Stimulated activated CD4-positive, alpha-beta T cell treated with anti-CD3 and anti-CD28 coated beads, Interleukin-12 subunit alpha, Interleukin-12 subunit beta, amount 100 ng/mL, for 4 hours (primary cell): ENCODE measurements at regions not wholly inside any gene's neighbourhood (a gene's known extent, or its start where the extent isn't known, plus 50 kb on each side); places are given as distances from the start of the nearest gene placed in this dataset.

Experiments
- DNase-seq: peaks from one replicate; pipeline ENCODE4 v3.0.0-alpha.2; 2020

GRCh38 chr15:70318594-70319465 is 221.1 kb upstream of the TLE3 start:
- DNase-seq: no peak

DNA sequence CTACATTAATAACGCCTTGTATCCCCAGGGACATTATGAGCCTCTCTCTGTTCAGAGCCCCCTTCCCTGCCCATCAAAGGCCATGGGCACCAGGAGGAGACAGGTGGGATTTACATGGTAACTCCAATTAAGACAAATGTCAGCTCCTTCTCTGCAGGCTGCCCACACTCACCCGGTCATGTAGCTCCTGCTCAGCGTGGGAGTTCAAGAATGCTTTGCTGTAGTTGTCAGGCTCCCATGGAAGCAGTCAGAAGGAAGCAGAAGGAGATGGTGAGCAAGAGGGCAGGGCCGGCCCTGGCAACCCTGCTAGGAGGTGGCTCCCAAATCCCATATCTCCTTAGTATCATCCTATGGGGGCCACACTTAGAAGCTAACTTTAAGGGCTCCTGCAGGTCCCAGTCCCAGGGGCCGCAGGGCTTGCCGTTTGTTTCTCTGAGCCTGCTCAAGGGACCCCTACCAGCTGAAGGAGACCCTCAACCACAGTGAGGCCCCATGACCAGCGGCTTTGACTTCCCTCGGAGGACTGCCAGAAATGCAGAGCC is 218.4 kb upstream of the TLE3 start:
- no peak for DNase-seq

DNA sequence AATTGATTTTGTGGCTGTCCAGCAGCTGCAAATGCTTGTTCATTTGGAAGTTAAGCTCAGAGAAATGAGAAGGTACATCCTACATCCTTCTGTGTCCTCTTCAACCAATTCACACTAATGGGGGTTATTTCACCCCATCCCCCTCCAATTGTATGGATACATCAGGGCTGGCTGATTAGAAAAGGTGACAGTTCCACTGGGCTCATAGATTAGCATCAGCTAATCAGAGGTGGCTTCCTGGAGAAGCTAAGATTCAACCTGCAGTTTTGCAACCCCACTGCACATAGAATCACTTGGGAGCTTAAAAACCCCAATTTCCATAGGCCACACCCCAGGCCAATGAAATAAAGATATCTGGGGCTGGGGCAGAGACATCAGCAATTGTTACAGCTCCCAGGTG is 217.7 kb upstream of the TLE3 start:
- DNase-seq: no peak

DNA sequence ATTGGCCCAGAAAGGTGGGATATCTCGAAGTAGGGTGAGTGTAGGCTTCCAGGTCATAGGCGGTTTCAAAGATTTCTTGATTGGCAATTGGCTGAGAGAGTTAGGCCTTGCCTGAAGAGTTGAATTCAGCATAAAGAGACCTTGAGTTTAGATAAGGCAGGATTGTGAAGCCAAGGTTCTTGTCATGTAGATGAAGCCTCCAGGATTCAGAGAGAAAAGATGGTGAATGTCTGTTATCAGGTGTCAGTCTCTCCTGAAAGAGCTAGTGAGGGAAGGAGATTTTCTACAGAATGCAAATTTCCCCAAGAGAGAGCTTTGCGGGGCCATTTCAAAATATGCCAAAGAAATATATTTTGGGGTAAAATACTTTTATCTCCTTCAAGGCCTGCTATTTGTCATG is 217.0 kb upstream of the TLE3 start:
- no peak for DNase-seq

DNA sequence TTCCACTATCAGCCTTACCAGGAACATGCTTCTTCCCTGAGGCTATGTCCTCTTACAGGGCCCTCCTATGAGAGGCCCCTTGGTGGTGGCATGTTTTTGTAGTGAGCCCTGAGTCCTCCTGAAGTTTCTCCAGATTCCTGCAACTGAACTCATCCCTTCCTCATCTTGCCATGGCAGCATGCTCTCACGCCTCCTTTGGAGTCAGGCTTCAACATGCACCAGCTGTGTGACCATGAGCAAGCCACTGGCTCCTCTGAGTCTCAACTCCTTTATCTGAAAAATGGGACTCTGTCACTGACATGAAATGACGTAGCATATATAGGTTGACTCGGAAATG is 216.3 kb upstream of the TLE3 start:
- no peak for DNase-seq

DNA sequence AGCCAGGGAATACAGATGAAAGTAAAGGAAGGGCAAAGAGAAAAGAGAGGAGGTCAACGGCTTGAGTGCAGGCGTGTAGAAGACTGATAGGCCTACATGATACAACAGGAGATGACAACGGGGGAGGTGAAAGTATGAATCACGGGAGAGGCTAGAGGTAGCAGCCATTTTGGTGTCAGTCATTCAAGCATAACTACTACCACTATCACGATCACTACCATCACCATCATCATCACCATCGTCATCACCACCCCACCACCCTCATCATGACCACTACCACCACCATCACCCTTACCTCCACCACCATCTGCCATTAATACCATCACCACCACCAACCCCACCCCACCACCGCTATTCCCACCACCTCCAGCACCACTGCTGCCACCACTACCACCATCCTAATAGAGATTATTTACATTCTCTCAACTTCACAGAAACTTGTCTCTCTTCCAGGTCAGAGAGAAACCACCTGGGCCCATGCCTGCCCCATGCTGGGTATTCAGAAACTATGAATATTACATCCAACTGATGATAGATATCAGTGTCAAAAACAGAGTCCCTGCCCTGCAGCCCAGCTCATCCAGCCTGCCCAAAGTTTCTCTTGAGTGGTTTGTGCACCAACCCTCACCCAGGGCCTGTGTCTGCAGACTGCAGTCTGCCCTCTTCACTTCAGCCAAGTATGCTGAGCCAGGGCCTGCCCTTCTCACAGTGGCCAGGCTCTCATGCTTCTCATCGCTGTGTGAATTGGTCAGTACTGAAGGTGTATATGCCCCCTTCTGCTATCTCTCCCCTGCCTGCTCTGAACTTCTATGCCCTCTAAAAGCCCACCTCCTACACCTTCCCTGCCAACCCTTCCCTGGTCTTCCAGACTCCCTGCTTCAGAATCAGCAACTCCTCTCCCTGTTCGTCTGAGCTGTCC is 215.6 kb upstream of the TLE3 start:
- no peak for DNase-seq

- DNase-seq: no peak
Measured at GRCh38 chr15:70311821-70312220, 214.1 kb upstream of the TLE3 start.

- no peak for DNase-seq
Measured at GRCh38 chr15:70309716-70310115, 212.0 kb upstream of the TLE3 start.

DNA sequence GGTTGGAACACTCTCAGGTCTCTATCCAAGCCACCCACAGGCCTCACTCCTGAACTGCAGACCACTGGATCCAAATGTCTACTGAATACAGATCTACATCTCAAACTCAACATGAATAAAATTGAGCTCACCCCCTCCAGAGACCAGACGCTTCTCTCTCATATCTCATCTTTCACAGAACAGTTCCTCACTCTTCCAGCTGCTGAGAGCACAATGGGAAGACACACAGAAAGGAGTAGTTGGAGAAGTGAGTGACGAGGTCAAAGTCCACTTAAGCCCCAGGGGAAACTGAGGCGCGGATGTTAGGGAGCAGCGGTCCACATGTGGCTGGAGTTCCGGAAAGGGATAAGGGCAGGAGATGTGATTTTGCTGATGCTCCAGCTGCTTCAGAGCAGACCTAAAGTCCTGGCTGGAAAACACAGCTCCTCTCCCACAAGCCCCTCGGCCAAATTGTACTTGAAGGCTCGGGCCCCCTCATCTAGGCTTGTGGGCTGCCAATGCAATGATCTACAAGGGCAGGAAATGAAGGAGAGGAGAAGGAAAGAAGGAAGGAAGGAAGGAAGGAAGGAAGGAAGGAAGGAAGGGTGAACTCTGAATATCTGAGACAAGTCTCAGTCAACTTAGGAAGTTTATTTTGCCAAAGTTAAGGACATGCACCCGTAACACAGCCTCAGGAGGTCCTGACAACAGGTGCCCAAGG is 211.2 kb upstream of the TLE3 start:
- DNase-seq: no peak

- DNase-seq: no peak
Measured at GRCh38 chr15:70308011-70308734, 210.5 kb upstream of the TLE3 start.

DNA sequence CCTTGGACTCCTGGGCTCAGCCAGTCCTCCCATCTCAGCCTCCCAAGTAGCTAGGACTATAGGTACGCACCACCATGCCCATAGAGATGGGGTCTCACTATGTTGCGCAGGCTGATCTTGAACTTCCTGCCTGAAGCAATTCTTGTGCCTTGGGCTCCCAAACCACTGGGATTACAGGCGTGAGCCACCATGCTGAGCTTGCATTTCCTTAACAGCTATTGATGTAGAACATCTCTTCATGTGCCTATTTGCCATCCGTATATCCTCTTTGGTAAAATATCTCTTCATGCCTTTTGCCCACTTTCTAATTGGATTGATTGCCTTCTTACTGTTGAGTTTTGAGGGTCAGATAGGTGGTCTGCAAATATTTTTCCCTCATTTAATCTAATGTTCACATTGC is 208.9 kb upstream of the TLE3 start:
- DNase-seq: no peak

DNA sequence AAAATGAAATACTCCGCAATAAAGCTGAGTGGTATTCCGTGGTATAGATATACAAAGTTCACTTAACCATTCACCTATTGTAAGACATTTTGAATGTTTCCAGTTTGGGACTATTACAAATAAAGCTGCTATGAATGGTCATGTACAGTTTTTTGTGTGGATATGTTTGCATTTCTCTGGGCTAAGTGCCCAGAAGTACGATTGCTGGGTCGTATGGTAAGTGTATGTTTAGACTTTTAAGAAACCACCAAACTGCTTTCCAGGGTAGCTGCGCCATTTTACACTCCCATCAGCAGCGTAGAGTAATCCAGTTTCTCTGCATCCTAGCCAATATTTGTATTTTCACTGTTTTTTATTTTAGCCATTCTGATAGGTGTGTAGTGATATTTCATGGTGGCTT is 208.4 kb upstream of the TLE3 start:
- no peak for DNase-seq

DNA sequence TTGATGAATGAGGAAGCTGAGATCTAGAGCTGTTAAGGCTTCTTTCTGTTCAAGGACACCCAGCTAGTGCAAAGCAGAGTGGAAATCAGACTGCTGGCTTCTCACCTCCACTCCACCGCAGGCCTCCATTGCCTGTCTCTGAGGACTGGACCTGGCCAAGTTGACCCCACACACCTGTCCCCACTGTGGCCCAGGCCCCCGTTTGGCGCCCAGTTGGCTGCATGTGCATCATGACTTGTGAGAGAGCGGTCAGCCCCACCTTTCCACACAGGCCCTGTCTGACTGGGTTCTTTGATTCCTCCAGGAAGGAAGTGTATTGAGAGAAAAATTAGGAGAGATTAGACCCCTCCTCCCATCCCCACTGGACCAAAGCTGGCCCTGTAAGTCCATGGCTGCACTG is 206.3 kb upstream of the TLE3 start:
- DNase-seq: no peak

DNA sequence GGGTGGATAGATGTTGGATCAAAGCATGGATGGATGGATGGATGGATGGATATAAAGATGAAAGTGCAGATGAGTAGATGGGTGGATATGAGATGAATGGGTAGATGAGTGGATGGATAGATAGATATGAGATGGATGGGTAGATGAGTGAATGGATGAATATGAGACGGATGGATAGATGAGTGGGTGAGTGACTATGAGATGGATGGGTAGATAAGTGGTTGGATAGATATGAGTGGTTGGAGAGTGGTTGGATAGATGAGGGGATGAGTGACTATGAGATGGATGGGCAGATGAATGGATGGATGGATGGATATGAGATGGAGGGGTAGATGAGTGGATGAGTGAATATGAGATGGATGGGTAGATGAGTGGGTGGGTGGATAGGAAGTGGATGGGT is 204.6 kb upstream of the TLE3 start:
- no peak for DNase-seq

- DNase-seq: no peak
Measured at GRCh38 chr15:70301396-70301795, 203.7 kb upstream of the TLE3 start.

DNA sequence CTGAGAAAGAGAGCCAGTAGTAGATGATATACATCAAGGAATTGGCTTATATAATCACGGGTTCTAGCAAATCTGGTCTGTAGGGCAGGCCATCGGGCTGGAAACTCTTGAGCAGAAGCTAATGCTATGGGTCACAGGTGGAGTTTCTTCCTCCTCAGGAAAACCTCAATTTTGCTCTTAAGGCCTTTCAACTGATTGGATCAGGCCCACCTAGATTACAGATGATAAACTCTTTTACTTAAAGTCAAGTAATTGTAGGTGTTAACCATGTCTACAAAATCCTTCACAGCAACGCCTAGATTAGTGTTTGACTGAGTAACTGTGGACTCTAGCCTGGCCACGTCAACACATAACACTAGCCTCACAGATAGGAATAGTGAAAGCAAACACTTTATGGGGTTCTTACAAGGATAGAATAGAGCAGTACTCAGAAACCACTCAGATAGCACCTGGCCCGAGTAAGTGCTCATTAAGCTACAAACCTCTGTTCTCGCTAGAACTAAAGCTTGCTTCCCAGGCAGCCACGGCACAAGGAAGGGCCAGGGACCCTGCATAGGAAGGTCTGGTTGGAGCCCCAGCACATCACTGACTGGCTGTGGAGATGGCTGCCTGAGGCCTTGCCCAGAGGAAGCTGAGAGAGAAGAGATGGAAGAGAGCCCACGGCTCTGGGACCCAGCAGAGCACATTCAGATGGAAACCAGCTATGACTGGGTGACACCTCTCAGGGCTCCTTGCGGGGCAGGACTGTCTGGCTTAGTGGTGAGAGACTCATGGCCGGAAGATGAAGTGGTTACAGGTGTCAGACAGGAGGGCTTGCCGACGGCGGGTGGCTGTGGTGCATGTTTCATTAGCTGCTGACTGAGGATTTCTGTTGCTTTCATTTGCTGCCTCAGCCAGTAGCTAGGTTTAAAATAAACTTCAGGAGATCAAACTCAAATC is 202.5 kb upstream of the TLE3 start:
- peak; percentile 46 for DNase-seq

GRCh38 chr15:70297465-70298058 is 199.8 kb upstream of the TLE3 start:
- DNase-seq: no peak

DNA sequence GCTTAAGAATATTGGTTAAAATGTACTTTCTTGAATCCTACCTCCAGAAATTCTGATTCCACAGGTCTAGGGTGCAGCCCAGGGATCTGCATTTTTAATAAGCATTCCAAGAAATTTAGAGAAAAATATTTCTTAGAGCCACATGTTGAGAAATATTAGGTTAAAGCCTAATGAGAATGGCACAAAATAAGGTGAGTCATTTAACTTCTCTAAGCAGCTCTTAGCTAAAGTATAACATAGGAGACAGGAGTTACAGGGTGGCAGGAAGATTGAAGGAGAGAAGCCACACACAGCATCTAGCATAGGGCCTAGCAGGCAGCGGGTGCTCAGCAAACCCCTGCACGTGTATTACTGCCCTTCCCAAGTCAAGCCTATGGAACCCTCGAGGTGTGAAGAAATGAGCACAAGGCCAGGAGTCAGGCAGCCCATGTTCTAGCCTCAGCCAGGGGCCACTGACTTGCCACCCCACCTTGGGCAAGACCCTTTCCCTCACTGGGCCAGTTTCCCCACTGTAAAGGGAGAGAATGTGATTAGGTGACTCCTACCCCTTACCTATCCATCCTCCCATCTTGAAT is 197.1 kb upstream of the TLE3 start:
- no peak for DNase-seq

DNA sequence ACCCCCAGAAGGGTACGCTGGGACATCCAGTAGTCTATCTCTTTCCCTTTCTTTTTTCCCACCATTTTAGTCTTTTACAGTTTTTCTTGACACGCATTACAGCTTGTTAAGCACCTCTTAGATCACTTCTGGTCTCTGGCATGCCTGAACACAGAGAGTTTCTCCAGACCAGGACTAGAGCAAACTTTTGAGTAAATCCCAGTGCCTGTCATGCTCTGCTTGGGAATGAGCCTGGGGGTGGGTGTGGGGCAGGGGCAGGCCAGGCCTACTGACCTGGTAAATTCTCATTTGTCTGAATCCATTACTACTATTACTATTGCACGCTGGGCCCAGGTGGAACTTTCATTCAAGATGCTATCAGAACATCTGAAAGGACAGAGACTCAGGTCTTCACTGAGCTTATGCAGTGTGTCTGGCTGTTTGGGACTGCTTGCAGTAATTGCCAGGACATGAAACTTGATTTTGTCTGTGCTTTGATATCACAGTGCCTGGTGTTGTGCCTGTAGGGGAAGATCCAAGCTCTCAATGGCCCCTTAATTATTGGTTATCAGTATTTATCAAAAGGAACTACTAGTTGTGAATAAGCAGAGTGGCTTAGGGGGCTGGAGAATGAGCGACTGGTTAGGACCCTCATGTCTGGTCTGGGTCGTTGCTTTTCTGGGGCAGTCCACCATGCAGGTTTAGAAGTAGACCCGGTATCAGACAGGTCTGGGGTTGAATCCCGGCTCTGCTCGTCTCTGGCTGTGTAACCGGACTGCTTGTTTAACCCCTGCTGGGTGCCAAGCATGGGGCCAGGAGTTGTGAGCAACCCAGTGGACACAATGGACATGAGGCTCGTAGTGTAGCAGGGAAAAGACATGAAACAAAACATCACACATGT is 196.1 kb upstream of the TLE3 start:
- no peak for DNase-seq

DNA sequence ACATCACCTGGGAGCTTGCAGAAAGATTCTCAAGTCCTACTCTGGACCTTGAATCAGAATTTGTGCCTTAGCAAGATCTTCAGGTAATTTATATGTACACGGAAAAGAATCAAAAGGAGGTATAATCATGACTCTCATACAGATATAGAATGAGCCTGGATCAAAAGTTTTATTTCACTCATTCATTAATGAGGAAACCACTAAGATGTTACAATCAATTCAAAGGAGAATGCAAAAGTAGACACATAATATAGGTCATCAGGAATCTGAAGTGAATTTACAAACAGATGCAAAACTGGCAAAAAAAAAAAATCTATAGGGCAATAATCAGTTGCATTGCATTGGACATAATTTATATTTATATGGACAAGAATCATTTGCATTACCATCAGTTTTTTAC is 195.4 kb upstream of the TLE3 start:
- no peak for DNase-seq
